HepG2 (cell line): ENCODE measurements at regions not wholly inside any gene's neighbourhood (a gene's known extent, or its start where the extent isn't known, plus 50 kb on each side); places are given as distances from the start of the nearest gene placed in this dataset.

Experiments used
- POLR2A ChIP-seq, 2 experiments: IDR thresholded peaks; 2 replicates each; pipeline ENCODE4 v1.6.1; 2011; ENCODE audit warnings: low read depth in 2 of 2, low read length in 2 of 2, mild to moderate bottlenecking in 1 of 2, moderate library complexity in 1 of 2; ENCODE audit not compliant: insufficient read depth in 1 of 2
- SP4 ChIP-seq: sonication (generic); formaldehyde crosslinking; IDR thresholded peaks from 2 replicates; pipeline ENCODE4 v1.8.1; 2023; ENCODE audit warnings: mild to moderate bottlenecking, missing genetic modification reagents
- ZNF180 ChIP-seq: sonication (generic); formaldehyde crosslinking; IDR thresholded peaks from 2 replicates; pipeline ENCODE4 v1.4.0; 2020; ENCODE audit warnings: low read depth, missing genetic modification reagents, borderline replicate concordance
- TF ChIP-seq, protein P1 (sequence below): sonication (generic); formaldehyde crosslinking; conservative IDR thresholded peaks from 2 replicates; pipeline ENCODE4 v1.5.0; 2020; ENCODE audit warnings: missing genetic modification reagents

DNA sequence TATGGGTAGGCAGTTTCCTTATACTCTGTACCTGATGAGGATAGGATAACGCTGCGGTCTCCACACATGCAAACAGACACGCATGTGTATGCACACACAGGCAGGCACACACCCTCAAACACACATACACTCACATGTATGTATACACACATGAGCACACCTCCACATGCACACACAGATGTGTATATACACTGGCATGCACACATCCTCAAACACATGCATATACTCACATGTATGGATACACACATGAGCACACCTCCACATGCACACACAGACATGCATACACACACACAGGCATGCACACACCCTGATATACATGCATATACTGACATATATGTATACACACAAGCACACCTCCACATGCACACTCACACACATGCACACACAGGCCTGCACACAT lies 267.8 kb upstream of the HDAC4 start:
- TF ChIP-seq SP4 (CRISPR knock-in tag): no peak
- TF ChIP-seq ZNF180 (CRISPR knock-in tag): no peak
- TF ChIP-seq, protein P1, sequence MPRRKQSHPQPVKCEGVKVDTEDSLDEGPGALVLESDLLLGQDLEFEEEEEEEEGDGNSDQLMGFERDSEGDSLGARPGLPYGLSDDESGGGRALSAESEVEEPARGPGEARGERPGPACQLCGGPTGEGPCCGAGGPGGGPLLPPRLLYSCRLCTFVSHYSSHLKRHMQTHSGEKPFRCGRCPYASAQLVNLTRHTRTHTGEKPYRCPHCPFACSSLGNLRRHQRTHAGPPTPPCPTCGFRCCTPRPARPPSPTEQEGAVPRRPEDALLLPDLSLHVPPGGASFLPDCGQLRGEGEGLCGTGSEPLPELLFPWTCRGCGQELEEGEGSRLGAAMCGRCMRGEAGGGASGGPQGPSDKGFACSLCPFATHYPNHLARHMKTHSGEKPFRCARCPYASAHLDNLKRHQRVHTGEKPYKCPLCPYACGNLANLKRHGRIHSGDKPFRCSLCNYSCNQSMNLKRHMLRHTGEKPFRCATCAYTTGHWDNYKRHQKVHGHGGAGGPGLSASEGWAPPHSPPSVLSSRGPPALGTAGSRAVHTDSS (CRISPR knock-in tag): no peak
- TF ChIP-seq POLR2A (IDR thresholded peaks at IDR 0.05; ENCODE audit: insufficient read depth in 1 of 2, low read depth in 2 of 2, low read length in 2 of 2): no peak
